Neural crest cell (in vitro differentiated cells): ENCODE measurements at regions not wholly inside any gene's neighbourhood (a gene's known extent, or its start where the extent isn't known, plus 50 kb on each side); places are given as distances from the start of the nearest gene placed in this dataset.

Experiments used
- DNase-seq: peaks from one replicate; pipeline ENCODE4 v3.0.0; 2021; ENCODE audit warnings: low read depth, mixed read lengths, low spot score
- H3K27ac Mint-ChIP-seq: one replicate; pipeline ENCODE4 v1.8.0; 2021; ENCODE audit warnings: mild to moderate bottlenecking, mixed read lengths; ENCODE audit not compliant: unreplicated experiment
- H3K27me3 Mint-ChIP-seq: 2 replicates; pipeline ENCODE4 v1.8.0; 2021; ENCODE audit warnings: low read depth, mild to moderate bottlenecking, mixed read lengths
- H3K36me3 Mint-ChIP-seq: 2 replicates; pipeline ENCODE4 v1.8.0; 2021; ENCODE audit warnings: low read depth, mild to moderate bottlenecking, mixed read lengths
- H3K4me1 Mint-ChIP-seq: 2 replicates; pipeline ENCODE4 v1.8.0; 2021; ENCODE audit warnings: mixed read lengths
- H3K4me3 Mint-ChIP-seq: one replicate; pipeline ENCODE4 v1.8.0; 2021; ENCODE audit warnings: mild to moderate bottlenecking, mixed read lengths
- H3K9me3 Mint-ChIP-seq: 2 replicates; pipeline ENCODE4 v1.8.0; 2021; ENCODE audit warnings: mixed read lengths
- TF ChIP-seq, protein P1 (sequence below): fragments of 200-600 bp; sonication (generic); conservative IDR thresholded peaks from 2 replicates; pipeline ENCODE4 v1.5.0; 2021; ENCODE audit warnings: antibody characterized with exemption, mild to moderate bottlenecking

DNA sequence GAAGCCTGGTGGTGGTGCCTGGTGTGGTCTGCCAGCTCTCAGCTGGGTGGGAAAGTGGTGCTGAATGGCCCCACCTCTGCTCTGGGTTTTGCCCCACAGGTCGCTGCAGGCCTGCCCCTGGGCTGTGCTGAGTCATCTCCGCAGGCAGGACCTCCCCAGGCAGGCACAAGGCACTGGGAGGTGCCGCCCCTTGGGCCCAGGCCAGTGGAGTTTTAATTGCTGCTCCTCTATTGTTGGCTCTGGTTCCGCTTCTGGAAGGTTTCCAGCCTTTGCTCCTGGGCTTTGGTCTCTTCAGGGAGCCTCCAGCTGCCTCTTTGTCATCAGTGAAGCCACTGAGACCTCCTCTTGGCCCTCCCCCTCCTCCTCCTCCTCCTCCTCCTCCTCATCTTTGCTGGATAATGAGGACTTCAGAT lies 180.3 kb upstream of the GRB10 start:
- Mint-ChIP-seq H3K36me3 (peaks cover 7% of the 10 kb centered on the region), H3K27ac (no peak overlapping the region), H3K4me3 (no peak overlapping the region), H3K27me3 (no peaks in the 10 kb centered on the region), H3K4me1 (peaks cover 11% of the 10 kb centered on the region), H3K9me3 (peaks cover 7% of the 10 kb centered on the region)
- TF ChIP-seq, protein P1, sequence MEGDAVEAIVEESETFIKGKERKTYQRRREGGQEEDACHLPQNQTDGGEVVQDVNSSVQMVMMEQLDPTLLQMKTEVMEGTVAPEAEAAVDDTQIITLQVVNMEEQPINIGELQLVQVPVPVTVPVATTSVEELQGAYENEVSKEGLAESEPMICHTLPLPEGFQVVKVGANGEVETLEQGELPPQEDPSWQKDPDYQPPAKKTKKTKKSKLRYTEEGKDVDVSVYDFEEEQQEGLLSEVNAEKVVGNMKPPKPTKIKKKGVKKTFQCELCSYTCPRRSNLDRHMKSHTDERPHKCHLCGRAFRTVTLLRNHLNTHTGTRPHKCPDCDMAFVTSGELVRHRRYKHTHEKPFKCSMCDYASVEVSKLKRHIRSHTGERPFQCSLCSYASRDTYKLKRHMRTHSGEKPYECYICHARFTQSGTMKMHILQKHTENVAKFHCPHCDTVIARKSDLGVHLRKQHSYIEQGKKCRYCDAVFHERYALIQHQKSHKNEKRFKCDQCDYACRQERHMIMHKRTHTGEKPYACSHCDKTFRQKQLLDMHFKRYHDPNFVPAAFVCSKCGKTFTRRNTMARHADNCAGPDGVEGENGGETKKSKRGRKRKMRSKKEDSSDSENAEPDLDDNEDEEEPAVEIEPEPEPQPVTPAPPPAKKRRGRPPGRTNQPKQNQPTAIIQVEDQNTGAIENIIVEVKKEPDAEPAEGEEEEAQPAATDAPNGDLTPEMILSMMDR, result no peak
- DNase-seq, result no peak

DNA sequence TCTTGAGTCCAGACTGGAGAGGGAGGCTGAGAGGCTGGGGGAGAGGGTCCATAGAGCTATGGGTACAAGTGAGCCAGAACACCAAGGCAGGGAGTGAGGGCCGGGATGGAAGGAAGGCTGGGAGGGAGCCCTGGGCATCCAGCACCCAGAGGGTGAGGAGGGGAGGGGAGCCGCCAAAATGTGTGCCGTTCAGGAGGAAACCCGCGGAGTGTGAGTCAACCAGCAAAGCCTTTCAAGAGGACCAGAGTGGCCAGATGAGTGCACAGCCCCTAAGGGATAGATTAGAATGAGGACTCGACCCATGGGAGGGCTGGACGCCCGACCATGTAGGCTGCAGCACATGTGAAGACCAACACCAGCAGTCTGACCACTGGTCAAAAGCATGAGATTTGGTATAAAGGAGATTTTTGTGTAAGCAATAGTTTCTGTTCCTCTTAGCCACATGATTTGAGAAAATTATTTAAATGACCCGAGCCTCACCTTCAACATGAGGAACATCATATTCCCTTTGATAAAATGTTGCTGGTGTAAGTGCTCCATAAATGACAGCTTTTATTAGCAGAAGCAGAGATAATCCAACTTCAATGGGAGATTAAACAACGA lies 179.7 kb upstream of the GRB10 start:
- no peak overlapping the region for H3K27ac Mint-ChIP-seq
- TF ChIP-seq, protein P1, result no peak
- H3K27me3 Mint-ChIP-seq, result no peaks in the 10 kb centered on the region
- peaks cover 2% of the 10 kb centered on the region for H3K9me3 Mint-ChIP-seq
- H3K4me3 Mint-ChIP-seq, result no peak overlapping the region
- DNase-seq, result no peak
- H3K36me3 Mint-ChIP-seq, result peaks cover 2% of the 10 kb centered on the region
- peaks cover 16% of the 10 kb centered on the region for H3K4me1 Mint-ChIP-seq

DNA sequence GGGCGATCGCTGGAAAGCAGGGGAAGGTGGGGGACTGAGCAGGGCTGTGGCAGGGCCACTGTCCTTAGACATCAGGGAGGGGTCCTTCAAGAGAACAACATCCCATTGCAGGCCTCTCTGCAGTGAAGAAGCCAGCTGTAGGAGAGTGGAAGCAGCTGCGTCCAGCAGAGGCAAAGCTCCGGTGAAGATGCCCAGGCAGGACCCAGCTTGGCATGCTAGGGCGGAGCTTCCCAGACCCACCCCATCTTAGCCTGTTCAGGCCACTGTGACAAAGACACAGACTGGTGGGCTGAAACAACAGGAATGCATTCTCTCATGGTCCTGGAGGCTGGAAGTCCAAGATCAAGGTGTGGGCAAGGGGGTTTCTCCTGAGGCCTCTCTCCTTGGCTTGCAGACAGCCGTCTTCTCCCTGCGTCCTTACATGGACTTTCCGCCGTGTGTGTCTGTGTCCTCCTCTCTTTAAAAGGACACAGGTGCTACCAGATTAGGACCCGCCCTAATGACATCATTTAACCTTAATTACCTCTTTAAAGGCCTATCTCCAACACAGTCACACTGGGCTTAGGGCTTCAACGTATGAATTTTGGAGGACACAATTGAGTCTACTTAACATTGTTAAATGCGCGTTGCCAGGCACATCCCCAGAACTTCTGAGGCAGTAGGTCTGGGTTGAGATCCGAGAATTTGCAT lies 178.1 kb upstream of the GRB10 start:
- Mint-ChIP-seq H3K36me3 (peaks cover 2% of the 10 kb centered on the region), H3K4me3 (no peak overlapping the region), H3K27ac (peak overlapping the region; percentile 19), H3K4me1 (peaks cover 22% of the 10 kb centered on the region), H3K9me3 (no peaks in the 10 kb centered on the region), H3K27me3 (no peaks in the 10 kb centered on the region)
- DNase-seq, result no peak
- TF ChIP-seq, protein P1, result no peak

DNA sequence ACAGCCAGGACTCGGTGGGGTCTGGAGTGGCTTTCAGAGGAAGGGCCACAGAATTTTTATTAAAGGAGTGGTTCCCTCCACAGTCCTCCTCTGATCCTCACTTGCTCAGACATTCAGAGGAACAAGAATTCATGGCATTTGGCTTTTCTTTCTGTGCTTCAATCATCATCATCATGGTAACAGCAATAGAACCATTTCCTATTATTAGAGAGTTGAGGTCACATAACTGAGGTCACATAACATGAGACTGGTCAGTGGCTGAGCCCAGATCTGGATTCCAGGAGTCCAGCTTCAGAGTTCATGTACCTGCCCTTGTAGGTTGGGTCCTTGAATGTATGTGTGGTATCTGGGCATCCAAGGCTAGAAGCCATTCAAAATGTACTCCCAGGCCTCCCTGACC lies 177.3 kb upstream of the GRB10 start:
- no peaks in the 10 kb centered on the region for H3K27me3 Mint-ChIP-seq
- no peak overlapping the region for H3K4me3 Mint-ChIP-seq
- no peaks in the 10 kb centered on the region for H3K9me3 Mint-ChIP-seq
- TF ChIP-seq, protein P1, result no peak
- peaks cover 22% of the 10 kb centered on the region for H3K4me1 Mint-ChIP-seq
- peaks cover 2% of the 10 kb centered on the region for H3K36me3 Mint-ChIP-seq
- H3K27ac Mint-ChIP-seq, result no peak overlapping the region
- DNase-seq, result no peak

DNA sequence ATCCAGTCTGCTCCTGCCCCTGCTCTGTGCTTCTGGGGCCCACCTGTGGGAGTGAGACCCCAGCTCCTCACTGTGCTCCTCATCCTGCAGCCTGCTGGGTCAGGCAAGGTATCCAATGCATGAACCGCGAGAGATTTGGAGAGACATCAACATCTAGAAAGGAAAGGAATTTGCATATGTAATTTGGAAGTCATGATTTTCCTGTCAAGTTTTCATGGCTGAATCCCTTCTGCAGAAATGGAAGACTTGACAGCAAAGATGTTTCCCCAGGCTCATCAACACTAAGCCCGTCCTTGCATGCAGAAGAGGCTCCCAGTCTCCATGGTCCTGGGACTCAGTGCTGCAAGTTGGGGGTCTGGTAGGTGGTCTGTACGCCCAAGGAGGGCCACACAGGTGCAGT lies 176.9 kb upstream of the GRB10 start:
- TF ChIP-seq, protein P1, result no peak

More for the DNA sequence above, 176.9 kb upstream of the GRB10 start:
- H3K9me3 Mint-ChIP-seq, result no peaks in the 10 kb centered on the region
- DNase-seq, result no peak
- H3K27ac Mint-ChIP-seq, result no peak overlapping the region
- no peaks in the 10 kb centered on the region for H3K27me3 Mint-ChIP-seq
- no peak overlapping the region for H3K4me3 Mint-ChIP-seq
- H3K4me1 Mint-ChIP-seq, result peaks cover 27% of the 10 kb centered on the region
- peaks cover 2% of the 10 kb centered on the region for H3K36me3 Mint-ChIP-seq
